ENCODE measurements at regions not wholly inside any gene's neighbourhood (a gene's known extent, or its start where the extent isn't known, plus 50 kb on each side); places are given as distances from the start of the nearest gene placed in this dataset.
"Not testable (repeated sequence)": the region's sequence is repeated elsewhere in the genome, so short reads cannot be mapped to it uniquely, and the experiment has no call there.

- DNase-seq, result no peak
Observed at GRCh38 chr11:22567759-22568158, 57.9 kb downstream of the FANCF start.

- DNase-seq, result no peak
Observed at GRCh38 chr11:22566293-22566692, 59.3 kb downstream of the FANCF start.

GRCh38 chr11:22561283-22561682 lies 64.3 kb downstream of the FANCF start:
- DNase-seq, result no peak

GRCh38 chr11:22559416-22559815 lies 66.2 kb downstream of the FANCF start:
- no peak for DNase-seq

GRCh38 chr11:22558664-22559063 lies 67.0 kb downstream of the FANCF start:
- DNase-seq, result no peak

- DNase-seq, result no peak
Observed at GRCh38 chr11:22556381-22556780, 69.2 kb downstream of the FANCF start.

GRCh38 chr11:22555881-22556280 lies 69.7 kb downstream of the FANCF start:
- no peak for DNase-seq

GRCh38 chr11:22554221-22554620 lies 71.4 kb downstream of the FANCF start:
- no peak for DNase-seq

GRCh38 chr11:22552885-22553284 lies 72.7 kb downstream of the FANCF start:
- DNase-seq, result no peak

- DNase-seq, result no peak
Observed at GRCh38 chr11:22546746-22547145, 78.9 kb downstream of the FANCF start.

GRCh38 chr11:22543261-22543660 lies 82.4 kb downstream of the FANCF start:
- no peak for DNase-seq

- DNase-seq, result no peak
Observed at GRCh38 chr11:22539821-22540256, 85.8 kb downstream of the FANCF start.

- DNase-seq, result no peak
Observed at GRCh38 chr11:22536071-22536470, 89.6 kb downstream of the FANCF start.

GRCh38 chr11:22528612-22529429 lies 96.8 kb downstream of the FANCF start:
- DNase-seq, result not testable (repeated sequence)

- DNase-seq, result no peak
Observed at GRCh38 chr11:22522225-22522624, 103.4 kb downstream of the FANCF start.

GRCh38 chr11:22521226-22521625 lies 104.4 kb downstream of the FANCF start:
- no peak for DNase-seq

GRCh38 chr11:22520521-22520920 lies 105.1 kb downstream of the FANCF start:
- no peak for DNase-seq

- DNase-seq, result not testable (repeated sequence)
Observed at GRCh38 chr11:22518344-22518743, 107.3 kb downstream of the FANCF start.

GRCh38 chr11:22516111-22516510 lies 109.5 kb downstream of the FANCF start:
- DNase-seq, result no peak

GRCh38 chr11:22512457-22512856 lies 113.2 kb downstream of the FANCF start:
- no peak for DNase-seq

GRCh38 chr11:22510741-22511140 lies 114.9 kb downstream of the FANCF start:
- DNase-seq, result no peak

GRCh38 chr11:22510010-22510409 lies 115.6 kb downstream of the FANCF start:
- DNase-seq, result no peak

GRCh38 chr11:22508665-22509064 lies 117.0 kb downstream of the FANCF start:
- DNase-seq, result no peak

- DNase-seq, result no peak
Observed at GRCh38 chr11:22497474-22497873, 128.1 kb downstream of the FANCF start.

Measured in activated CD4-positive, alpha-beta T cell treated with anti-CD3 and anti-CD28 coated beads for 48 hours (primary cell).